SK-N-SH treated with all-trans-retinoic acid at 6 μM for 48 hours (cell line): ENCODE measurements at regions not wholly inside any gene's neighbourhood (a gene's known extent, or its start where the extent isn't known, plus 50 kb on each side); places are given as distances from the start of the nearest gene placed in this dataset.

ENCODE experiments used
- ARNTL ChIP-seq: fragments of 450-650 bp; formaldehyde crosslinking; IDR thresholded peaks from 2 replicates; pipeline ENCODE4 v1.5.0; 2020; ENCODE audit warnings: low read depth, mild to moderate bottlenecking, moderate library complexity, borderline replicate concordance
- CSDC2 ChIP-seq: fragments of 250-450 bp; sonication (Bioruptor Pico); IDR thresholded peaks from 2 replicates; pipeline ENCODE4 v1.5.0; 2020; ENCODE audit warnings: mild to moderate bottlenecking, moderate library complexity
- CSRNP3 ChIP-seq: fragments of 250-450 bp; sonication (Bioruptor Pico); IDR thresholded peaks from 2 replicates; pipeline ENCODE4 v1.5.1; 2021; ENCODE audit warnings: mild to moderate bottlenecking, moderate library complexity
- ESRRG ChIP-seq: fragments of 250-450 bp; sonication (Bioruptor Pico); IDR thresholded peaks from 2 replicates; pipeline ENCODE4 v1.6.1; 2021; ENCODE audit warnings: mild to moderate bottlenecking
- OSR1 ChIP-seq: fragments of 250-450 bp; sonication (Bioruptor Pico); IDR thresholded peaks from 2 replicates; pipeline ENCODE4 v1.8.0; 2022; ENCODE audit warnings: moderate library complexity, mild to moderate bottlenecking, inconsistent platforms
- PATZ1 ChIP-seq: fragments of 250-450 bp; sonication (Bioruptor Pico); IDR thresholded peaks from 2 replicates; pipeline ENCODE4 v1.8.0; 2020; ENCODE audit warnings: mild to moderate bottlenecking, moderate library complexity, borderline replicate concordance
- POU6F1 ChIP-seq: fragments of 250-450 bp; sonication (Bioruptor Pico); IDR thresholded peaks from 2 replicates; pipeline ENCODE4 v1.8.0; 2021; ENCODE audit warnings: low read depth, mild to moderate bottlenecking, moderate library complexity, borderline replicate concordance
- PPARA ChIP-seq: fragments of 250-450 bp; sonication (Bioruptor Pico); IDR thresholded peaks from 2 replicates; pipeline ENCODE4 v1.5.0; 2020; ENCODE audit warnings: mild to moderate bottlenecking, borderline replicate concordance
- SNAI2 ChIP-seq: fragments of 250-450 bp; sonication (Bioruptor Pico); IDR thresholded peaks from 2 replicates; pipeline ENCODE4 v1.5.0; 2020; ENCODE audit warnings: mild to moderate bottlenecking, moderate library complexity
- ZC3H10 ChIP-seq: fragments of 250-450 bp; sonication (Bioruptor Pico); IDR thresholded peaks from 2 replicates; pipeline ENCODE4 v1.5.1; 2021; ENCODE audit warnings: mild to moderate bottlenecking, moderate library complexity
- ZFP30 ChIP-seq: fragments of 450-650 bp; formaldehyde crosslinking; IDR thresholded peaks from 2 replicates; pipeline ENCODE4 v1.5.0; 2022; ENCODE audit warnings: mild to moderate bottlenecking, moderate library complexity
- ZNF565 ChIP-seq: fragments of 450-650 bp; formaldehyde crosslinking; conservative IDR thresholded peaks from 2 replicates; pipeline ENCODE4 v1.5.0; 2020; ENCODE audit warnings: low read depth, mild to moderate bottlenecking, moderate library complexity
- ZNF70 ChIP-seq: fragments of 450-650 bp; formaldehyde crosslinking; IDR thresholded peaks from 2 replicates; pipeline ENCODE4 v1.5.0; 2020; ENCODE audit warnings: mild to moderate bottlenecking, moderate library complexity

DNA sequence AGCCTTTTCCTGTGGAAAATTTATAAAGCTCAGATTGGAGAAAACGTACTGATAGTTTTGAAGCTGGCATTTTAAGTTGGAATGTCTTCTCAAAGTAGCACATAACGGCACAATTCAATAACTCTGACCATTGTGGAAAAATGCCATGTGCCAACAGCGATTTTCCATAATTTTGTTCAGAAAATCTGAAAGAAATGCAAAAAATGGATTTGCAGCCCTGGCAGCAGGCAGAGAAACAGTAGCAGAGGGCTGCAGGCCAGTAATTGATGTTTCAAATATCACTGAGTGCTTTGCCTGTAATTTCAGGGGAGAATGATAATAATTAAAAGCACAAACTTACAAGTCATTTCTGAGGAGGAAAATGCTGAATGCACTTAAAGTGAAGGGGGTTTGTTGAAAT is 507.4 kb downstream of the MAFB start:
- TF ChIP-seq POU6F1 (CRISPR knock-in tag), result no peak
- no peak for TF ChIP-seq ARNTL (CRISPR knock-in tag)
- no peak for TF ChIP-seq ESRRG (CRISPR knock-in tag)
- no peak for TF ChIP-seq CSDC2 (CRISPR knock-in tag)
- no peak for TF ChIP-seq ZC3H10 (CRISPR knock-in tag)
- TF ChIP-seq ZNF565 (CRISPR knock-in tag), result no peak
- TF ChIP-seq ZNF70 (CRISPR knock-in tag), result no peak
- no peak for TF ChIP-seq ZFP30 (CRISPR knock-in tag)
- no peak for TF ChIP-seq SNAI2 (CRISPR knock-in tag)
- no peak for TF ChIP-seq PATZ1 (CRISPR knock-in tag)
- TF ChIP-seq PPARA, result no peak
- TF ChIP-seq CSRNP3 (CRISPR knock-in tag), result no peak
- no peak for TF ChIP-seq OSR1 (CRISPR knock-in tag)
